IPS-18c (cell line): ENCODE measurements at regions not wholly inside any gene's neighbourhood (a gene's known extent, or its start where the extent isn't known, plus 50 kb on each side); places are given as distances from the start of the nearest gene placed in this dataset.

Experiments
- H3K4me3 ChIP-seq: 2 replicates; pipeline ENCODE4 v1.7.0; 2013; ENCODE audit warnings: low read depth, mild to moderate bottlenecking, low read length, moderate library complexity; ENCODE audit not compliant: insufficient read depth
- H3K9me3 ChIP-seq: one replicate; pipeline ENCODE4 v1.6.1; 2013; ENCODE audit warnings: mild to moderate bottlenecking, low read length, moderate library complexity; ENCODE audit not compliant: control insufficient read depth, insufficient read depth

DNA sequence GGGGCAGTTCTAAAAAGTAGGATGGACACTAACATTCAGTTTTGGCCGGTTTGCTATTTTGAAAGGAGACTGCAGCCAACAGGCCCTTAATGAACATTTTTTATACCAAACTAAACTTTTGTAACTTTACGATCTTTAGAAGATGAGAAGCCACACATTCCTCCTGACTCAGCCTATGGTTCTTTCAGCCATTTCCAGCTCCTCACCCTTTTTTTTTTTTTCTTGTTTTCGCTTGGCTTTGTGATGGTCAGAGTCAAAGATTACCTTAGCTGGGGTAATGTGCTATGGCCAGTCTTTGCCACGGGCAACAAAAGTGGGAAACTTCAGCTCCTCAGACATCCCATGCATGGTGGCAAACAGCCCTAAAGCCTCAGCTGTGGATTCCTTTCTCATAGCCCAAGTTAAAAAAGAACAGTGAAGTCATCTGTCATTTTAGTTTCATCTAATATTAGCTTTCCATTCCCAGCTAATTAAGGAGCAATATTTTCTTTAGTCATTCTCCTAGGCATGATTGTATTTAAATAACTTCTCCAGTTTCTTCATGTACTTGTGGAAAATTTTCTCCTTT lies 368.7 kb downstream of the MFSD1 start:
- no peak overlapping the region for H3K4me3 ChIP-seq

DNA sequence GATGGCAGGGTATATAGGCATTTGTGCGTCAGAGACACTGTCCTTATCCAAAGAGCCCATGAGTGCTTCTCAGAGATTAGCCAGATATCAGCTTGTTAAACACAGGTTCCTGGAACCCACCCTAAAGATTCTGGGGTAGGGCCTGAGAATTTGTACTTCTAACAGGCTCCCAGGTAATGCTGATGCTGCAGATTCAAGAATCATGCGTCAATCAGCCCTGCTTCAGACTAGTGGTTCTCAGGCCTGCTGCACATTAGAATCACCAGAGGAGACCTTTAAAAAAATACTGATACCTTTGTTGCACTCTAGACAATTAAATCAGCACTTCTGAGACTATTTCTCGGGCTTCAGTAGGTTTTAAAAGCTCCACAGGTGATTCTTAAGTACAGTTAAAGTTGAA lies 369.5 kb downstream of the MFSD1 start:
- Histone ChIP-seq H3K9me3 (no peaks in the 10 kb centered on the region), H3K4me3 (no peak overlapping the region)

More for the DNA sequence above, 368.7 kb downstream of the MFSD1 start:
- no peaks in the 10 kb centered on the region for H3K9me3 ChIP-seq

DNA sequence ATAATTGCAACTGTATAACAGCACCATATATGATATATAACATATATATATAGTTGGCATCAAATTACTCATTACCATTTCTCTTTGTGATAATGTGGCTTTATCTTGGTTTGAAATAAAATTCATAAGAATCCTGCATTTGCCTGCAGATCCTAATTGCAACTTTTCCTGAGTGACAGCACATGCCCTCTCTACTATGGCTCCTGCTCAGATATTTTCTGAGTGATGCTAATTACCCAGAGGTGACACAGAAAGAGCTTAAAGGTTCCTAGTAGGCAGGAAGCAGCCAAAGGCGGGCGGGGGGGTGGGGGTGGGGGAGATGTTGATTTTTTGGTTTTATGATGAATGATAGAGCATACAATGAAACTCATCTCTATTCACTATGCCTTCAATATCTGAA lies 370.6 kb downstream of the MFSD1 start:
- no peak overlapping the region for H3K4me3 ChIP-seq

DNA sequence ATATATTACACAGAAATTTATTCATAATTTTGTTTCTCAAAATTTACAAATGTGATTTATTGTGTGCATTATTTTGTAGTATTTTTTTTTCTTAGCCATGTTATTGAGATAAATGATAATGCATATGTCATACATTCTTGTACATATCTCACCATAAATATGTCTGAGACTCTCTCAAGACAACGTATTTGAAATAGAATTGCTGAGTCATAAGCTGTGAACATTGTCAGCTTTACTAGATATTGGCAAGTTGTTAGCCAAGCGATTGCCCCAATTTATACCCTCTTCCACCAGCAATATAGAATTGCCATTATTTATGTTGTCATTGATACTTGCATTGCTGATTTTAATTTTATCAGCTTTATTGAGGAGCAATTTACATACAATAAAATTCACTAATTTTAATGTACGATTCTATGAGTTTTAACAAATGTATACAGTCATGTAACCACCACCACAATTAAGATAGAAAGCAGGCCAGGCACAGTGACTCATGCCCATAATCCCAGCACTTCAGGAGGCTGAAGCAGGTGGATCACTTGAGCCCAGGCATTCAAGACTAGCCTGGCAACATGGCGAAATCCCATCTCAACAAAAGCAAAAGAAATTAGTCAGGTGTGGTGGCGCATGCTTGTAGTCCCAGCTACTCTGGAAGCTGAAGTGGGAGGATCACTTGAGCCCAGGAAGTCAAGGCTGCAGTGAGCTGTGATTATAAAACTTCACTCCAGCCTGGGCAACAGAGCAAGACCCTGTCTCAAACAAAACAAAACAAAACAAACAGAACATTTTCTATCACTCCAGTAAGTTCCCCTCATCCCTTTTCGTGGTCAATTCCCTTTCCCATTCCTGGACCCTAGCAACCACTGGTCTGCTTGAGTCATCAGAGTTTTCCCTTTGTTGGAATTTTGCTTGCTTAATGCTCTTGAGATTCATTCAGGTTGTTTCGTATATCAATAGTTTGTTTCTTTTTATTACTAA lies 373.1 kb downstream of the MFSD1 start:
- Histone ChIP-seq H3K4me3 (no peak overlapping the region), H3K9me3 (no peaks in the 10 kb centered on the region)

More for the DNA sequence above, 370.6 kb downstream of the MFSD1 start:
- H3K9me3 ChIP-seq = no peaks in the 10 kb centered on the region

- no peak overlapping the region for H3K4me3 ChIP-seq
- no peaks in the 10 kb centered on the region for H3K9me3 ChIP-seq
Measured at GRCh38 chr3:159178209-159178897, 376.5 kb downstream of the MFSD1 start.

DNA sequence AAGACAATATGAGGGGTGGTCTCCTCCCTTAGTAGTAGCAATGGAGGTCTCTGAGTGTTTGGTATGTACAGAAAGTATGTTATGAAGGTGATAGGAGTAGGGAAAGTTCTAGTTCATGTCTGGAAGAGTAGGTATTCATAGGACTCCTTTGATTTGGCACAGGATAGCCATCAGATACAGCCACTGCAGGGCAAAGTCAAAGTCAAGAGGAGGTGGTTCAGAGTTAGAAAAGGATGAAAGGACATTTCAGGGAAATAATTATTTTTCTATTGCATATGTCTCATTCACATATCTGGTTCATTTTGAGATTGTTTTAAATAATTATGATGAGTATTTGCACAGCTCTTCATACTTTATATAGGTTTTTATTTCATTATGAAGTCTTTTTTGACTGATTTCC lies 381.1 kb downstream of the MFSD1 start:
- no peaks in the 10 kb centered on the region for H3K9me3 ChIP-seq

DNA sequence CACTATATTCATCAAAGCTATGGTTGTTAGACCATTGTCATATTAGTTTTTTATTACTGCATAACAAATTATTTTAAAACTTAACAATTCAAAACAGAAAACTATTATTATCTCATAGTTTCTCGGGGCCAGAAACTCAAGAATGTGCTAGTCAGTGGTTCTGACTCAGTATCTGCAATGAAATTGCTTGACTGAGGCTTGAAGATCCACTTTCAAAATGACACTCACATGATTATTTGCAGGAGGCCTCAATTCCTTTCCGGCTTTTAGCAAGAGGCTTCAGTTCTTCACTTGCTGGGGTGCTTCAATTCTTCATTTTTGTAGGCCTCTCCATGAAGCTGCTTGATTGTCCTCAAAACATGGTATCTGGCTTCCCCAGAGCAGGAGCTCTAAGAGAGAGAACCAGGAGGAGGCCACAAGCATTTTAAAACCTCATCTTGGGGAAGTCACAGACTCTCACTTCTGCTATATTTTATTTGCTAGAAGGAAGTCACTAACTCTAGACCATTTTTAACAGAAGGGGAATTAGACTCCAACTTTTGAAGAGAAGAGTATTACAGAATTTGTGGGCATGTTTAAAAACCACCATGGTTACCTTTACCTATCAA lies 383.7 kb downstream of the MFSD1 start:
- Histone ChIP-seq H3K4me3 (no peak overlapping the region), H3K9me3 (no peaks in the 10 kb centered on the region)

More for the DNA sequence above, 381.1 kb downstream of the MFSD1 start:
- H3K4me3 ChIP-seq = no peak overlapping the region

GRCh38 chr3:159186581-159186980 lies 384.7 kb downstream of the MFSD1 start:
- Histone ChIP-seq H3K4me3 (no peak overlapping the region), H3K9me3 (no peaks in the 10 kb centered on the region)

GRCh38 chr3:159187232-159187631 lies 385.4 kb downstream of the MFSD1 start:
- Histone ChIP-seq H3K4me3 (no peak overlapping the region), H3K9me3 (no peaks in the 10 kb centered on the region)

DNA sequence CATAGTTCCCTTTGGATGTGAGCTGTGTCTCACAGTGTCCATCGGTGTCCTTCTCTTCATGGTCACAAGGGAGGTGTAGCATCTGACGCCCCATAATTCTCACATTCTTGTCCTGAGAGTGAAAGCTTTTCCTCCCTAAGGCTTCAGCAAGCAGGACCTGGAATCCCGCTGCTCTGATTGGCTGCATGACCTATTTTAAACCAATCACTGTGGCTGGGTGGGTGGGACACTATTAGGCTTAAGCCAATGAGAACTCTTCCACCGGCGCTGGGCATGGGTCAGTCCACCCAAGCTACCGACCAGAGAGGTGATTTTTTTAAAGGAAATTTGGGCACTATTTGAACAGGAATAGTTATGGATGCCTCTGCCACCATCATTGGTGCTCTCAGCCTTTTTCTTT lies 385.9 kb downstream of the MFSD1 start:
- Histone ChIP-seq H3K4me3 (no peak overlapping the region), H3K9me3 (no peaks in the 10 kb centered on the region)

- H3K4me3 ChIP-seq = no peak overlapping the region
- no peaks in the 10 kb centered on the region for H3K9me3 ChIP-seq
Measured at GRCh38 chr3:159189994-159190669, 388.3 kb downstream of the MFSD1 start.

DNA sequence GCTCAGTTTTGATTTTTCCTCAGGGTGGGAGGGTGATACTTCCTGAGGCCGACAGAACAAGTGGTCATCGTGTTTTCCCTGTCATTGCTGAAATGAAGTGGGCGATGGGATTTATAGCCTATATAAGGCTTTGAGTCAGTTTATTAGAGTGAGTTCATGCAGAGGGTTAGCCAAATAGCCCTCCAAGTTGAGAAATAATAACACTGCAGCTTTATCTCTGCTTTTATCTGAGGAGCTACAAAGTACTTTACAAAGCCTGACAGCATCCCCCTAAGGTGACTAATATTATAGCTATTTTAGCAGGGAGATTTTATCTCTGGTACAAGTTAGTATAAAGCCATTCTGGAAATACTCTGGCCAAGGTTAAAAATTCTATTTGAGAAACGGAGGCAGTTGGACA lies 389.6 kb downstream of the MFSD1 start:
- H3K4me3 ChIP-seq = no peak overlapping the region
- H3K9me3 ChIP-seq = no peaks in the 10 kb centered on the region

DNA sequence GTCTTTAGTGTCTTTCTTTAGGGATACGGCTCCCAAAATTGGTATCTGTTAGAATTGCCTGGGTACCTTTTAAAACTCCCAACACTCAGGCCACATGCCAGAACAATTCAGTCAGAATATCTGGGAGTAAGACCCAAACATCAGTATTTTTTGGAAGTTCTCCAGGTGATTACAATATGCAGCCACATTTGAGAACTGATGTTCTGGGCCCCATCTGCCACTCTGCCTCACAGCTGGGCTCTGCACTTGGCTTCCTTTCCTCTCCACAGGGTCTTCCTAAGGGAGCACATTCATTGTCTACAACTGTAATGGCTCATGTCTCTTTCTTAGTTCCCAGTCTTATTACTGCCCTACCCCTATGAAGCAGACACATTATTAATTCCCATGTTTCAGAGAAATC lies 394.5 kb downstream of the MFSD1 start:
- H3K4me3 ChIP-seq = no peak overlapping the region
- H3K9me3 ChIP-seq = peaks cover 3% of the 10 kb centered on the region

DNA sequence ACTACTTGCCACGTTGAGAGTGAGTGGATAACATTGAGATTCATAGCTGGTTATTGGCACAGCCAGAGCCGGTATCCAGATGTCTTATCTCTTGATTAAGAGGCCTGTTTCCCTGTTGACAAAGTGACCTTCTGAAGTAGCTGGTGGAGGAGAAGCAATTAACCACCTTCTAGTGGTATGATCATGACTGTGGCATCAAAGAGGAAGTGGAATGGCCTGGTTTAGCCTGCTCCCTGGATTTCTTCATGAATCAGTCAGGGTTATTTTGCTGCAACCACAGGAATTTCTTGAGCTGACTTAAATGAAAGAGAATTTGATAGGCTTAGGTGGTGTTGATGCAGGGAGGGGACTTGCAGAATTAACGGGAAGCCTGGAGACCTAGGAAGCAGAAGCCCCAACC lies 398.3 kb downstream of the MFSD1 start:
- peaks cover 3% of the 10 kb centered on the region for H3K9me3 ChIP-seq
- no peak overlapping the region for H3K4me3 ChIP-seq

DNA sequence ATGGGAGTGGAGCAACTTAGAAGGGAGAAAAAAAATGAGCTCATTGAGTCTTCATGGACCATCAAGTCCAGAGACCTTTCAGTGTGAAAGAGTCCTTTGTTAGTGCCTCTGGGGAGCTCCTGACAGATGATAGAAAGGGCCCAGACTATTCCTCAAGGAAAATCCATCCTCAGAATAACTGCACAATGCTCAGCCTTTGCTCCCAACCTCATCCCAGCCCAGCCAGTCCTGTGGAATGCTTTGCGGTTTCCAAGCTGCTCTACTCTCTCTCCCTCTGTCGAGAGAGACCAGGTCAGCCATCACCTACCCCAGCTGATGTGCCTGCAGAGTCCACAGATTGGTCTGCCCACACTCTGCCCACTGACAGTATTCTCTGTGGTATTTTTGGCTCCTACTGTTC lies 406.2 kb downstream of the MFSD1 start:
- Histone ChIP-seq H3K4me3 (no peak overlapping the region), H3K9me3 (no peaks in the 10 kb centered on the region)

GRCh38 chr3:159209459-159209858 lies 407.6 kb downstream of the MFSD1 start:
- no peaks in the 10 kb centered on the region for H3K9me3 ChIP-seq
- H3K4me3 ChIP-seq = no peak overlapping the region

- H3K9me3 ChIP-seq = no peaks in the 10 kb centered on the region
Measured at GRCh38 chr3:159210336-159210735, 408.5 kb downstream of the MFSD1 start.

More at GRCh38 chr3:159210336-159210735, 408.5 kb downstream of the MFSD1 start:
- no peak overlapping the region for H3K4me3 ChIP-seq
